ENCODE measurements at regions not wholly inside any gene's neighbourhood (a gene's known extent, or its start where the extent isn't known, plus 50 kb on each side); places are given as distances from the start of the nearest gene placed in this dataset.

DNA sequence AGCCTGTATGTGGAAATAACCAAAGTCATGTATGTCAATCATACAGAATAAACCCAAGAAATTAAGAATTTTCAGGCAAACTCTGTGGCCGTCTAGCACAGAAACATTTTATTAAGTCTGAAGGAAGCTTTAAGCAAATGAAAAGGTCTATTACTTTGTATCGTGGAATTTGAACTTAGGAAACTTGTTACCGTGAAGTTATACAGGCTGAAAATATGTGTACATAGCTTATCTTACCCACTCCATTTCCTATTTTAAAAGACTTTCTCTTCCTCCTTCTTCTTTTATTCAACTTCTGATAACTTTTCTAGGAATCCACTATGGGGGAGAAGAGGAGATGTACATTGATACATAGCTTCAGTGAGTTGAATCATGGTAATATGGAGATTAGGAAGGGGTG, 108.3 kb downstream of the AGTR2 start (continued):
- TF ChIP-seq REST (IDR thresholded peaks at IDR 0.05; ENCODE audit: low read depth, low read length), result no peak
- no peak for TF ChIP-seq NFIC (IDR thresholded peaks at IDR 0.05; ENCODE audit: borderline replicate concordance)

- 0% methylated on average over 1 of the region's 1 CpG for WGBS (ENCODE audit: low lambda C conversion rate)
- no peaks in the 10 kb centered on the region for H3K36me3 ChIP-seq (replicated peaks in 1 of 2; ENCODE audit: control insufficient read depth in 1 of 2, insufficient read depth in 2 of 2, low read length in 1 of 2)
- H2AFZ ChIP-seq (ENCODE audit: low read depth), result no peak overlapping the region
- no peak overlapping the region for H3K4me2 ChIP-seq
- no peaks in the 10 kb centered on the region for H3K9me2 ChIP-seq
- H3K9ac ChIP-seq, result no peak overlapping the region
- no peaks in the 10 kb centered on the region for H3K79me2 ChIP-seq (ENCODE audit: insufficient read depth)
- H3F3A ChIP-seq (replicated peaks; ENCODE audit: insufficient read depth), result no peaks in the 10 kb centered on the region
- H3K9me3 ChIP-seq, result no peaks in the 10 kb centered on the region
- TF ChIP-seq TCF12 (IDR thresholded peaks at IDR 0.05), result no peak
- TF ChIP-seq, protein P1, sequence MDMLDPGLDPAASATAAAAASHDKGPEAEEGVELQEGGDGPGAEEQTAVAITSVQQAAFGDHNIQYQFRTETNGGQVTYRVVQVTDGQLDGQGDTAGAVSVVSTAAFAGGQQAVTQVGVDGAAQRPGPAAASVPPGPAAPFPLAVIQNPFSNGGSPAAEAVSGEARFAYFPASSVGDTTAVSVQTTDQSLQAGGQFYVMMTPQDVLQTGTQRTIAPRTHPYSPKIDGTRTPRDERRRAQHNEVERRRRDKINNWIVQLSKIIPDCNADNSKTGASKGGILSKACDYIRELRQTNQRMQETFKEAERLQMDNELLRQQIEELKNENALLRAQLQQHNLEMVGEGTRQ (IDR thresholded peaks at IDR 0.05; ENCODE audit: borderline replicate concordance, low read depth, low read length), result no peak
- TF ChIP-seq MXI1 (IDR thresholded peaks at IDR 0.05; ENCODE audit: low read depth, low read length), result no peak
- no peak for TF ChIP-seq RAD21 (IDR thresholded peaks at IDR 0.05; ENCODE audit: low read length)
- TF ChIP-seq FOXM1 (IDR thresholded peaks at IDR 0.05; ENCODE audit: low read depth), result no peak
- TF ChIP-seq EZH2phosphoT487 (IDR thresholded peaks at IDR 0.05; ENCODE audit: borderline replicate concordance, low read depth), result no peak
- TF ChIP-seq MEF2A (IDR thresholded peaks at IDR 0.05; ENCODE audit: borderline replicate concordance, low read depth), result no peak
- no peak for TF ChIP-seq FOXJ3 (CRISPR knock-in tag; IDR thresholded peaks at IDR 0.05)
- TF ChIP-seq, protein P2, sequence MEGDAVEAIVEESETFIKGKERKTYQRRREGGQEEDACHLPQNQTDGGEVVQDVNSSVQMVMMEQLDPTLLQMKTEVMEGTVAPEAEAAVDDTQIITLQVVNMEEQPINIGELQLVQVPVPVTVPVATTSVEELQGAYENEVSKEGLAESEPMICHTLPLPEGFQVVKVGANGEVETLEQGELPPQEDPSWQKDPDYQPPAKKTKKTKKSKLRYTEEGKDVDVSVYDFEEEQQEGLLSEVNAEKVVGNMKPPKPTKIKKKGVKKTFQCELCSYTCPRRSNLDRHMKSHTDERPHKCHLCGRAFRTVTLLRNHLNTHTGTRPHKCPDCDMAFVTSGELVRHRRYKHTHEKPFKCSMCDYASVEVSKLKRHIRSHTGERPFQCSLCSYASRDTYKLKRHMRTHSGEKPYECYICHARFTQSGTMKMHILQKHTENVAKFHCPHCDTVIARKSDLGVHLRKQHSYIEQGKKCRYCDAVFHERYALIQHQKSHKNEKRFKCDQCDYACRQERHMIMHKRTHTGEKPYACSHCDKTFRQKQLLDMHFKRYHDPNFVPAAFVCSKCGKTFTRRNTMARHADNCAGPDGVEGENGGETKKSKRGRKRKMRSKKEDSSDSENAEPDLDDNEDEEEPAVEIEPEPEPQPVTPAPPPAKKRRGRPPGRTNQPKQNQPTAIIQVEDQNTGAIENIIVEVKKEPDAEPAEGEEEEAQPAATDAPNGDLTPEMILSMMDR (IDR thresholded peaks at IDR 0.05), result no peak
- no peak for TF ChIP-seq TAF1 (IDR thresholded peaks at IDR 0.05; ENCODE audit: borderline replicate concordance, low read depth, low read length)
- TF ChIP-seq RCOR1 (IDR thresholded peaks at IDR 0.05; ENCODE audit: low read length), result no peak
- no peak for TF ChIP-seq SIN3A (IDR thresholded peaks at IDR 0.05; ENCODE audit: borderline replicate concordance, low read depth, low read length)
- TF ChIP-seq CHD2 (IDR thresholded peaks at IDR 0.05; ENCODE audit: low read length, partially characterized antibody), result no peak
- no peak for TF ChIP-seq EP300 (IDR thresholded peaks at IDR 0.05; ENCODE audit: borderline replicate concordance in 1 of 2, low read depth in 1 of 2, low read length in 1 of 2)
- TF ChIP-seq POLR2AphosphoS5 (IDR thresholded peaks at IDR 0.05; ENCODE audit: low read depth, low read length), result no peak
- no peak for TF ChIP-seq RFX5 (IDR thresholded peaks at IDR 0.05; ENCODE audit: low read length)
- TF ChIP-seq, protein P3, sequence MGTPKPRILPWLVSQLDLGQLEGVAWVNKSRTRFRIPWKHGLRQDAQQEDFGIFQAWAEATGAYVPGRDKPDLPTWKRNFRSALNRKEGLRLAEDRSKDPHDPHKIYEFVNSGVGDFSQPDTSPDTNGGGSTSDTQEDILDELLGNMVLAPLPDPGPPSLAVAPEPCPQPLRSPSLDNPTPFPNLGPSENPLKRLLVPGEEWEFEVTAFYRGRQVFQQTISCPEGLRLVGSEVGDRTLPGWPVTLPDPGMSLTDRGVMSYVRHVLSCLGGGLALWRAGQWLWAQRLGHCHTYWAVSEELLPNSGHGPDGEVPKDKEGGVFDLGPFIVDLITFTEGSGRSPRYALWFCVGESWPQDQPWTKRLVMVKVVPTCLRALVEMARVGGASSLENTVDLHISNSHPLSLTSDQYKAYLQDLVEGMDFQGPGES (IDR thresholded peaks at IDR 0.05; ENCODE audit: low read depth, low read length), result no peak
- TF ChIP-seq MAX (IDR thresholded peaks at IDR 0.05; ENCODE audit: low read depth), result no peak
- TF ChIP-seq SMC3 (IDR thresholded peaks at IDR 0.05; ENCODE audit: low read depth, low read length), result no peak
- no peaks in the 10 kb centered on the region for H3K4me1 ChIP-seq (ENCODE audit: control insufficient read depth in 1 of 2, insufficient read depth in 2 of 2, low read depth in 1 of 2, low read length in 1 of 2)
- no peak for DNase-seq
- H3K4me3 ChIP-seq (ENCODE audit: low read depth in 2 of 2, low read length in 1 of 2), result no peak overlapping the region
- POLR2A ChIA-PET, result no interaction called here
- CTCF ChIA-PET, result no interaction called here
- H3K27me3 ChIP-seq (ENCODE audit: insufficient read depth), result no peaks in the 10 kb centered on the region
- no peaks in the 10 kb centered on the region for H4K20me1 ChIP-seq (ENCODE audit: insufficient read depth)
- H3K27ac ChIP-seq (ENCODE audit: low read depth in 2 of 2, low read length in 1 of 2), result no peak overlapping the region
Observed at GRCh38 chrX:116281106-116281505, 110.6 kb downstream of the AGTR2 start.

Data from SK-N-SH (cell line).